ENCODE measurements at regions not wholly inside any gene's neighbourhood (a gene's known extent, or its start where the extent isn't known, plus 50 kb on each side); places are given as distances from the start of the nearest gene placed in this dataset.

- TF ChIP-seq POLR2AphosphoS5 (IDR thresholded peaks at IDR 0.05; ENCODE audit: low read depth, low read length): no peak
- TF ChIP-seq, protein P1, sequence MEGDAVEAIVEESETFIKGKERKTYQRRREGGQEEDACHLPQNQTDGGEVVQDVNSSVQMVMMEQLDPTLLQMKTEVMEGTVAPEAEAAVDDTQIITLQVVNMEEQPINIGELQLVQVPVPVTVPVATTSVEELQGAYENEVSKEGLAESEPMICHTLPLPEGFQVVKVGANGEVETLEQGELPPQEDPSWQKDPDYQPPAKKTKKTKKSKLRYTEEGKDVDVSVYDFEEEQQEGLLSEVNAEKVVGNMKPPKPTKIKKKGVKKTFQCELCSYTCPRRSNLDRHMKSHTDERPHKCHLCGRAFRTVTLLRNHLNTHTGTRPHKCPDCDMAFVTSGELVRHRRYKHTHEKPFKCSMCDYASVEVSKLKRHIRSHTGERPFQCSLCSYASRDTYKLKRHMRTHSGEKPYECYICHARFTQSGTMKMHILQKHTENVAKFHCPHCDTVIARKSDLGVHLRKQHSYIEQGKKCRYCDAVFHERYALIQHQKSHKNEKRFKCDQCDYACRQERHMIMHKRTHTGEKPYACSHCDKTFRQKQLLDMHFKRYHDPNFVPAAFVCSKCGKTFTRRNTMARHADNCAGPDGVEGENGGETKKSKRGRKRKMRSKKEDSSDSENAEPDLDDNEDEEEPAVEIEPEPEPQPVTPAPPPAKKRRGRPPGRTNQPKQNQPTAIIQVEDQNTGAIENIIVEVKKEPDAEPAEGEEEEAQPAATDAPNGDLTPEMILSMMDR (IDR thresholded peaks at IDR 0.05): no peak
- no peak for TF ChIP-seq SIN3A (IDR thresholded peaks at IDR 0.05; ENCODE audit: borderline replicate concordance, insufficient read depth, low read depth, low read length)
- TF ChIP-seq, protein P2, sequence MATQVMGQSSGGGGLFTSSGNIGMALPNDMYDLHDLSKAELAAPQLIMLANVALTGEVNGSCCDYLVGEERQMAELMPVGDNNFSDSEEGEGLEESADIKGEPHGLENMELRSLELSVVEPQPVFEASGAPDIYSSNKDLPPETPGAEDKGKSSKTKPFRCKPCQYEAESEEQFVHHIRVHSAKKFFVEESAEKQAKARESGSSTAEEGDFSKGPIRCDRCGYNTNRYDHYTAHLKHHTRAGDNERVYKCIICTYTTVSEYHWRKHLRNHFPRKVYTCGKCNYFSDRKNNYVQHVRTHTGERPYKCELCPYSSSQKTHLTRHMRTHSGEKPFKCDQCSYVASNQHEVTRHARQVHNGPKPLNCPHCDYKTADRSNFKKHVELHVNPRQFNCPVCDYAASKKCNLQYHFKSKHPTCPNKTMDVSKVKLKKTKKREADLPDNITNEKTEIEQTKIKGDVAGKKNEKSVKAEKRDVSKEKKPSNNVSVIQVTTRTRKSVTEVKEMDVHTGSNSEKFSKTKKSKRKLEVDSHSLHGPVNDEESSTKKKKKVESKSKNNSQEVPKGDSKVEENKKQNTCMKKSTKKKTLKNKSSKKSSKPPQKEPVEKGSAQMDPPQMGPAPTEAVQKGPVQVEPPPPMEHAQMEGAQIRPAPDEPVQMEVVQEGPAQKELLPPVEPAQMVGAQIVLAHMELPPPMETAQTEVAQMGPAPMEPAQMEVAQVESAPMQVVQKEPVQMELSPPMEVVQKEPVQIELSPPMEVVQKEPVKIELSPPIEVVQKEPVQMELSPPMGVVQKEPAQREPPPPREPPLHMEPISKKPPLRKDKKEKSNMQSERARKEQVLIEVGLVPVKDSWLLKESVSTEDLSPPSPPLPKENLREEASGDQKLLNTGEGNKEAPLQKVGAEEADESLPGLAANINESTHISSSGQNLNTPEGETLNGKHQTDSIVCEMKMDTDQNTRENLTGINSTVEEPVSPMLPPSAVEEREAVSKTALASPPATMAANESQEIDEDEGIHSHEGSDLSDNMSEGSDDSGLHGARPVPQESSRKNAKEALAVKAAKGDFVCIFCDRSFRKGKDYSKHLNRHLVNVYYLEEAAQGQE (IDR thresholded peaks at IDR 0.05; ENCODE audit: insufficient read depth in 1 of 2, low read depth in 2 of 2, low read length in 1 of 2): no peak
- no peak for TF ChIP-seq TCF7L2 (IDR thresholded peaks at IDR 0.05; ENCODE audit: low read depth, low read length)
Measured at GRCh38 chr12:124454735-124455134, 112.7 kb downstream of the NCOR2 start.

Data from Panc1 (cell line).